ENCODE measurements at regions not wholly inside any gene's neighbourhood (a gene's known extent, or its start where the extent isn't known, plus 50 kb on each side); places are given as distances from the start of the nearest gene placed in this dataset.
A peak's percentile ranks its signal among the peaks of the same experiment; 100 is the strongest.

DNA sequence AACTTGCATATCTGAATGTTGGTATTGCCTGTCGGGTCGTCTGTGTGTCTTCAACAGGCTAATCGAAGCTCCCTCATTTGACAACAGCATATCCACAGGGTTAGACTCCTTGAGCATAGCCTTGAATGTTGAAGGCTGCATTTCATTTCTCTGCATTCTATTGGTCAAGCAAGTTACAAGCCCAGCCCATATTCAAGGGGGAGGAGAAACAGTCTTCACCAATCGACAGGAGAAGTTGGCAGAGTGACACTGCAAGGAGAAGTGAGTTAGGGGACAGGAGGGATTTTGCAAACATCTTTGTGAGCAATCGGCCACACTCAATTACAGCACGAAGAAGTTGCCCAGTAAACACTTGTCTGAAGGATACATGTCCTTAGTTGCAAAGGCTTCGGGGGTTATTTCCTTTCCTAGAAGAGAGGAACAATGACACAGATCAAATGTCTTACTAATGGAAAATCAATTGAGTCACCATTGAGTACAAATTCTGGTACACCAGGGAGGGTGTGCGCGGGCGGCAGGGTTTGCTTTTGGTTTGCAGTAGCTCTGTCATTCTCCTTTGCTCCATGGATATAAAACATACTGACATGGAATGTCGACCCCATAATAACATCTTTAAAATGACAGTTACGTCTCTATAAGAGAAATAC lies 60.6 kb upstream of the NT5E start:
- H3K27ac ChIP-seq, result no peak overlapping the region
- TF ChIP-seq, protein P1, sequence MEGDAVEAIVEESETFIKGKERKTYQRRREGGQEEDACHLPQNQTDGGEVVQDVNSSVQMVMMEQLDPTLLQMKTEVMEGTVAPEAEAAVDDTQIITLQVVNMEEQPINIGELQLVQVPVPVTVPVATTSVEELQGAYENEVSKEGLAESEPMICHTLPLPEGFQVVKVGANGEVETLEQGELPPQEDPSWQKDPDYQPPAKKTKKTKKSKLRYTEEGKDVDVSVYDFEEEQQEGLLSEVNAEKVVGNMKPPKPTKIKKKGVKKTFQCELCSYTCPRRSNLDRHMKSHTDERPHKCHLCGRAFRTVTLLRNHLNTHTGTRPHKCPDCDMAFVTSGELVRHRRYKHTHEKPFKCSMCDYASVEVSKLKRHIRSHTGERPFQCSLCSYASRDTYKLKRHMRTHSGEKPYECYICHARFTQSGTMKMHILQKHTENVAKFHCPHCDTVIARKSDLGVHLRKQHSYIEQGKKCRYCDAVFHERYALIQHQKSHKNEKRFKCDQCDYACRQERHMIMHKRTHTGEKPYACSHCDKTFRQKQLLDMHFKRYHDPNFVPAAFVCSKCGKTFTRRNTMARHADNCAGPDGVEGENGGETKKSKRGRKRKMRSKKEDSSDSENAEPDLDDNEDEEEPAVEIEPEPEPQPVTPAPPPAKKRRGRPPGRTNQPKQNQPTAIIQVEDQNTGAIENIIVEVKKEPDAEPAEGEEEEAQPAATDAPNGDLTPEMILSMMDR (conservative IDR thresholded peaks at IDR 0.05), result no peak
- no peak for TF ChIP-seq ZFX (IDR thresholded peaks at IDR 0.05)

DNA sequence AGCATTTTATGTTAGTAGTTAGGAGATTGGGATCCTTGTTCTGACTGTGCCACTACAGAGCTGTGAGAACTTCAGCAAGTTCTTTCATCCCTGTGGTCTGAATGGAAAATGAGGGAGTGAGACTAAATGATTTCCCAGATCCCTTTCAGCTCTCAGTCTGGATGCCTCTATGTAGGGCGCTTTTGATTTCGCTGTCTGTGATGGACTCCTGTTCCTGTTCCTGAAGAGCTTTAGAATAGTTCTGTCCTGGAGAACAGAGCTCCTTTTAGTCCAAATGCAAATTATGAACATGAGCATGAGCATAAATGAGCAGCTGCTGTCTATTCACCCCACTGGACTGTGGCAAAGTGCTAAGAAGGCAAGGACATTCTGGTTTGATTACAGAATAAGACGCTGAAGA lies 61.4 kb upstream of the NT5E start:
- H3K27ac ChIP-seq, result no peak overlapping the region
- TF ChIP-seq ZFX (IDR thresholded peaks at IDR 0.05), result no peak
- TF ChIP-seq, protein P1 (conservative IDR thresholded peaks at IDR 0.05), result no peak

DNA sequence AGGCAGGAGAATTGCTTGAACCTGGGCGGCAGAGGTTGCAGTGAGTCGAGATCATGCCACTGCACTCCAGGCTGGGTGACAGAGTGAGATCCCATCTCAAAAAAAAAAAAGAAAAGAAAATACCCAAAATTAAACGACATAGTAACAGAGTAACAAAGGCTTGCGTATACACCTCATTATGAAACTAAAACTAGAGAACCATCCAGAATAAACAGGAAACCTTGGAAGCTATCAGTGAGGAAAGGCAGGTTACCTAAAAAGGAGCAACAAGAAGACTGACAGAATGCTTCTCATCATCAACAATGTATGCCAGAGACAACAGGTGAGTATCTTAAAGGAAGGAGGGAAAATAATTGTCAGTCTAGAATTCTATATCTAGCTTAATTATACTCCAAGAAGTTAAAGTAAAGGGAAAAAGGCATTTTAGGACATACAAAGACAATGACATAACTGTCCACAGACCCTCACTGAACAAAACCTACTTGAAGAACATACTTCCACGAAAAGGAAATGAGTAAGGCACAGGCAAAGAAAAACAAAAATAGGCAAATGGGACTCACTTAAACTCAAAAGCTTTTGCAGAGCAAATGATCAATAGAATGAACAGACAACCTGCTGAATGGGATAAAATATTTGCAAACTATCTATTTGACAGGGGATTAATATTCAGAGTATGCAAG lies 64.1 kb upstream of the NT5E start:
- no peak for TF ChIP-seq ZFX (IDR thresholded peaks at IDR 0.05)
- TF ChIP-seq, protein P1 (conservative IDR thresholded peaks at IDR 0.05), result no peak

DNA sequence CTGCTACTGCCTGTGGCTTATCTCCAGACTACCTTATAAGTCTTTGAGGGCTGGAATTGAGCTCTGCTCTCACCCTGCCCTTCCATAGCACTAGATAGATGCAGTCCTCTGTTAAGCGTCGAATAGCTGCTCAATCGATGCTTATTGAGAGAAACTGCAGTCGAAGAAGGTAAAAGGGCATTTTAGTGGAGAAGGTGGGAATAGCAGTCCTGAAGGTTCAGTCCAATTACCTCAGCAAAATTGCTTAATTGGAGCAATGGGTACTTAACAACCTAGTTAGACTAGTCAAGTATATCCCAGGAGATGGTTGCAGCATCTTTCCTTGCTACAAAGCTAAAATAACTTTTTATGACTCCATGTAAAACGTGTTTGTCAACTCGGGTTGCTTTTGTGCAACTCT lies 66.8 kb upstream of the NT5E start:
- H3K27ac ChIP-seq, result no peak overlapping the region
- TF ChIP-seq, protein P1 (conservative IDR thresholded peaks at IDR 0.05), result no peak; the same call in 1 of the 2 replicates
- TF ChIP-seq ZFX (IDR thresholded peaks at IDR 0.05), result no peak

More for the DNA sequence above, 64.1 kb upstream of the NT5E start:
- H3K27ac ChIP-seq, result no peak overlapping the region

DNA sequence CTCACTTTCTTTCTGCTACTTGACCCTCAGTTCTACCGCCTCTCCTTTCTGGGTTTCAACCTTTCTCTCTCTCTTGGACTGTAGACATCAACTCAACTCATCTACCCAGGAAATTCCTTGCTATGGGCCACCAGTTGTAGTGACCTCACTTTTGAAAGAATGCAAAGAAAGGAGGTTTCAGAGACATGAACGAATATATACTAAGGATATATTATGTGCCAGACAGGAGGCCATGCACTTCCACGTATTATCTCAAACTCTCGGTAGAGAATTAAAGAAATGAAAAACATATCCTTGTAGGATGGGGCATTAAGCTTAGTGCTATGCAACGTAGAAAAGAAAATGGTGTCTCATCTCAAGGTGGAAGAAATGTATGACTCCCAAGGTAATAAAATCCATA lies 67.3 kb upstream of the NT5E start:
- H3K27ac ChIP-seq, result no peak overlapping the region
- TF ChIP-seq ZFX (IDR thresholded peaks at IDR 0.05), result no peak
- TF ChIP-seq, protein P1 (conservative IDR thresholded peaks at IDR 0.05), result no peak

DNA sequence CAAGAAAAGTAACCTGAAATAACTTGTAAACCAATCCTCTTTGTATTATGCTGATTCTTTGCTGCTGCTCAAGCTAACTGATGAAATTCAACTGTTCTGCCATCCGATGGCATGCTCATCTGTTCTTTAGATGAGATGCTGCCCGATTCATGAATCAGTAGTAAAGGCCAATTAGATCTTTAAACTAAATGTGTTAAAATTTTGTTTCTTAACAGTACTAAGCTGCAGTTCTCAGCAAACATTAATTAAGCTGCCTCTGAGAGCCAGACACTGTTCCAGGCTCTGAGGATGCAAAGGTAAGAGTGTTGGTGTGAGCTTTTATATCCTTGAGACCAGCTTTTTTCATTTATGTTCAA lies 77.0 kb upstream of the NT5E start:
- TF ChIP-seq ZFX (IDR thresholded peaks at IDR 0.05), result no peak
- TF ChIP-seq, protein P1 (conservative IDR thresholded peaks at IDR 0.05), result no peak
- no peak overlapping the region for H3K27ac ChIP-seq

DNA sequence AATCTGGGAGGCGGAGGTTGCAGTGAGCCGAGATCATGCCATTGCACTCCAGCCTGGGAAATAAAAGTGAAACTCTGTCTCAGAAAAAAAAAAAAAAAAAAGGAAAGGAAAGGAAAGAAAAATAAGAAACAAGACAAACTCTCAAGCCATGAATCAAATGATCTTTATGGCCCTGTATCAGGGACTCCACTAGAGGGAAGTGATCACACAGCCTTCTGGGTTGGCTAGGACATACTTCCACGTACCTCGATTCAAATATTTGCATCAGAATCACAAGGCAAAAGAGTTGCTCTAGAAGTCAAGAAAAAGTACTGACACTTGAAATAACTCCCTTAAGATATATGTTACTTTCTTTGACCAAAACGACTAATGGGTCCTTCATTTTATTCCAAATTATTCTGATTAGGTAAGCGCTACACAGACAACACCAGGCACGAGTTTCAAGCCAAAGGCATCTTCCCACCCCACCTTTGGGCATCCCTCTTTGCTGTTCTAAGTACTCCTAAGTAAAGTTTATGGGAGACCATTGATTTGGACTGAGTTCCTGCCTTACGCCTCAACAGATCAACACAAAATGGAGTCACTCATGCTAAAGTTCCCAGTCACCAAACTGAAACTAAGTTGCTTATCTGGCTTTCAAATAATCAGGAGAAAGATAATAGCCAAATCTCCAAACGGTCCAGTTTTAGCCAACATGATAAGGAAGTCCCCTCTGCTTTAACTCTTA lies 77.5 kb upstream of the NT5E start:
- H3K27ac ChIP-seq, result no peak overlapping the region

More for the DNA sequence above, 77.5 kb upstream of the NT5E start:
- TF ChIP-seq, protein P1 (conservative IDR thresholded peaks at IDR 0.05), result 0 out of 2 replicates have a peak, but pooled peaks have one; percentile 3
- no peak for TF ChIP-seq ZFX (IDR thresholded peaks at IDR 0.05)

All from C4-2B (cell line).